Esophagus squamous epithelium (tissue), 5 donors: ENCODE measurements at regions not wholly inside any gene's neighbourhood (a gene's known extent, or its start where the extent isn't known, plus 50 kb on each side); places are given as distances from the start of the nearest gene placed in this dataset.

Source experiments
- DNase-seq: peaks from one replicate; lab custom pipeline; 2025; lab: John Stamatoyannopoulos, UW
- H3K27ac ChIP-seq, 4 donors: fragments of 200-600 bp; sonication (generic); one replicate each; pipeline ENCODE4 v1.5.1; 2016 to 2019; ENCODE audit warnings: mild to moderate bottlenecking in 1 of 4
- H3K27me3 ChIP-seq, 4 donors: fragments of 200-600 bp; sonication (generic); 1 replicate in 3 of 4; 2 replicates in 1 of 4; pipeline versions ENCODE4 v1.5.1 to v1.6.0; 2017 to 2021; ENCODE audit warnings: antibody characterized with exemption in 1 of 4
- H3K36me3 ChIP-seq, 3 donors: fragments of 200-600 bp; sonication (generic); one replicate each; pipeline ENCODE4 v1.5.1; 2016 to 2019
- H3K4me1 ChIP-seq, 3 donors: fragments of 200-600 bp; sonication (generic); one replicate each; pipeline ENCODE4 v1.5.1; 2017 to 2019
- H3K4me3 ChIP-seq, 4 donors: fragments of 200-600 bp; sonication (generic); 1 replicate in 3 of 4; 2 replicates in 1 of 4; pipeline ENCODE4 v1.5.1; 2016 to 2019; ENCODE audit warnings: mild to moderate bottlenecking in 2 of 4, moderate library complexity in 1 of 4
- H3K9me3 ChIP-seq, 3 donors: fragments of 200-600 bp; sonication (generic); one replicate each; pipeline ENCODE4 v1.5.1; 2016 to 2019
- CTCF ChIP-seq, 6 experiments: fragments of 450-650 bp in 4 of 6; fragments of 200-600 bp in 2 of 6; sonication (generic) in 2 of 6; IDR thresholded peaks; one replicate each; pipeline ENCODE4 v1.5.1; 2016 to 2019; ENCODE audit warnings: antibody characterized with exemption in 6 of 6, mild to moderate bottlenecking in 4 of 6, moderate library complexity in 4 of 6
- POLR2A ChIP-seq, 4 donors: fragments of 450-650 bp; IDR thresholded peaks; one replicate each; pipeline ENCODE4 v1.6.1; 2017; ENCODE audit warnings: antibody characterized with exemption in 4 of 4, mild to moderate bottlenecking in 4 of 4, moderate library complexity in 3 of 4
- WGBS, 2 donors: methylation state at CpG; one replicate each; pipeline ENCODE4 v1.1.5; 2018; 5-methylcytosine and 5-hydroxymethylcytosine counted together
- intact Hi-C: fragments of 100-400 bp; cut with DNase I; formaldehyde crosslinking; loops from one replicate; pipeline ENCODE4 v1.15.0; 2022
- donor health status: DM: yes; HTN: yes; CAD: no.

GRCh38 chr2:58834404-58834803 is 593.3 kb upstream of the FANCL start:
- no peaks in the 10 kb centered on the region for H3K4me1 ChIP-seq
- no peak for TF ChIP-seq POLR2A (IDR thresholded peaks at IDR 0.05)
- no peak overlapping the region for H3K4me3 ChIP-seq
- H3K27me3 ChIP-seq: no peaks in the 10 kb centered on the region
- peaks cover 0 to 5% (median 0%) of the 10 kb centered on the region in 3 donors for H3K9me3 ChIP-seq
- intact Hi-C loops: no loop called here
- no peak overlapping the region for H3K27ac ChIP-seq
- 5 to 11% methylated on average over 3 of the region's 3 CpGs for WGBS, 2 donors
- no peaks in the 10 kb centered on the region for H3K36me3 ChIP-seq
- no peak for DNase-seq

DNA sequence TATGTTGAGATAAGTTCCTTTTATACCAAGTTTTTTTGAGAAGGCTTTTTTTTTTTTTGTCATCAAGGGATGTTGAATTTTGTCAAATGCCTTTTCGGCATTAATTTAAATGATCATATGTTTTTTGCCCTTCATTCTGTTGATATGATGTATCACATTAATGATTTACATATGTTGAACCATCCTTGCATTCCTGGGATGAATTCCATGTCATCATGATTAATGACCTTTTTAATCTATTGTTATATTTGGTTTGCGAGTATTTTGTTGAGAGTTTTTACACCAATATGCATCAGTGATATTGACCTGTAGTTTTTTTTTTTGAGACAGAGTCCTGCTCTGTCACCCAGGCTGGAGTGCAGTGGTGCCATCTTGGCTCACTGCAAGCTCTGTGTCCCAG is 585.7 kb upstream of the FANCL start:
- H3K9me3 ChIP-seq: peaks cover 0 to 31% (median 6%) of the 10 kb centered on the region in 3 donors
- H3K4me3 ChIP-seq: no peak overlapping the region
- no peaks in the 10 kb centered on the region for H3K4me1 ChIP-seq
- no peaks in the 10 kb centered on the region for H3K36me3 ChIP-seq
- no peaks in the 10 kb centered on the region for H3K27me3 ChIP-seq
- H3K27ac ChIP-seq: no peak overlapping the region
- TF ChIP-seq CTCF (IDR thresholded peaks at IDR 0.05) (no peak), POLR2A (IDR thresholded peaks at IDR 0.05) (no peak)
- WGBS, 2 donors: 86 to 100% methylated on average over 2 of the region's 2 CpGs
- intact Hi-C loops: no loop called here
- DNase-seq: no peak

DNA sequence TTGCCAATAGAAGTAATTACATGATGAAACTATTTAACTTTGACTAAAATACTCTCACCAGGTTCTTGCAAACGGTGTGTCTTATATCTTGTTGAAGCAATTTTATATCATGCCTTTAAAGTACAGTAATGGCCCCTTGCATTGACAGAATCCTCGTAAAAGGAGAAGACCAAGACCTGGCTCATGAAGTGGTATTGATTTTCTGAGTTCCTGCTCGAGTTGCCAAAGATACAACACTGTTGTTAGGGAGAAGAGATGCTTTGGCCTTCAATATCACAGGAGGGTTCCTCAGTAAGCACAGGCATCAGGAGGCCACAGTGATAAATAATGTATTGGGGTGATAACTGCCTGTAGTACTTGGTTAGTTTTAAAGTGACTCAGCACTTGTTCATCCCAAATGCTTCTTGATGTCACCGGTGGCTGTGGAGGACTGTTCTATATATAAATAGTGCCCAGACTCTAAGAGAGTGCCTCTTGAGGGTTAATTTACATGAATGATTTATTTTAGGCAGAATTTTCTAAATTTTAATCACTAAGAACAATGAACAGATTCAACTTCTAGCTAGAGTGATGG is 571.7 kb upstream of the FANCL start:
- WGBS, 2 donors: 50 to 57% methylated on average over 4 of the region's 4 CpGs

GRCh38 chr2:58805126-58805525 is 564.0 kb upstream of the FANCL start:
- Histone ChIP-seq H3K36me3 (no peaks in the 10 kb centered on the region), H3K9me3 (no peaks in the 10 kb centered on the region), H3K27ac (no peak overlapping the region), H3K4me1 (no peaks in the 10 kb centered on the region), H3K27me3 (peaks cover 0 to 3% (median 0%) of the 10 kb centered on the region in 4 donors), H3K4me3 (no peak overlapping the region)
- no peak for DNase-seq
- WGBS, 2 donors: 88 to 94% methylated on average over 1 of the region's 1 CpG
- TF ChIP-seq CTCF (IDR thresholded peaks at IDR 0.05): no peak
- intact Hi-C loops: no loop called here

More for the DNA sequence above, 571.7 kb upstream of the FANCL start:
- Histone ChIP-seq H3K36me3 (no peaks in the 10 kb centered on the region), H3K27me3 (no peaks in the 10 kb centered on the region), H3K4me3 (no peak overlapping the region), H3K4me1 (no peaks in the 10 kb centered on the region), H3K9me3 (no peaks in the 10 kb centered on the region), H3K27ac (no peak overlapping the region)
- DNase-seq: no peak
- intact Hi-C loops: no loop called here
- TF ChIP-seq CTCF (IDR thresholded peaks at IDR 0.05): no peak
- no peak for TF ChIP-seq POLR2A (IDR thresholded peaks at IDR 0.05)

GRCh38 chr2:58803192-58803591 is 562.1 kb upstream of the FANCL start:
- Histone ChIP-seq H3K4me1 (no peaks in the 10 kb centered on the region), H3K27ac (no peak overlapping the region), H3K4me3 (no peak overlapping the region), H3K36me3 (no peaks in the 10 kb centered on the region), H3K9me3 (no peaks in the 10 kb centered on the region), H3K27me3 (peaks cover 0 to 3% (median 0%) of the 10 kb centered on the region in 4 donors)
- TF ChIP-seq CTCF (IDR thresholded peaks at IDR 0.05) (no peak), POLR2A (IDR thresholded peaks at IDR 0.05) (no peak)
- no peak for DNase-seq
- 48 to 51% methylated on average over 2 of the region's 2 CpGs for WGBS, 2 donors
- intact Hi-C loops: no loop called here

DNA sequence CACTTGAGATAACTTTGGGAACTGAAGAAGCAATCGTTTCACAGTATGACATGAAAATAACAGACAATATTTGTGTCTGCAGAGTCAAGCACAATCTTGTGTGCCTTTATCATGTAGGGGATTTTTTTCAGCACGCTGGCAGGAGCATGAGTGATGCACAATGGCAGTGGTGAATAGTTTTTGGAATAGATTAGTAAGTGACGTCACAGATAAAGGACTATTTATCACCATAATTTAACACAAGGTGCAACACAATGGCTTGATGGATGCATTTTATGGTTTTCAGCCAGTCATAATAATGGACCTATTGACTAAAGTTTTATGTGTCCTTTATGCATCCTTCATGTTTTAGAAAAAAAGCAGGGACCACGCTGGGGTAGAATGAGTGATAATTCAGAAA is 559.8 kb upstream of the FANCL start:
- Histone ChIP-seq H3K9me3 (no peaks in the 10 kb centered on the region), H3K36me3 (no peaks in the 10 kb centered on the region), H3K4me3 (no peak overlapping the region), H3K27me3 (peaks cover 0 to 3% (median 0%) of the 10 kb centered on the region in 4 donors), H3K4me1 (no peaks in the 10 kb centered on the region), H3K27ac (no peak overlapping the region)
- no peak for DNase-seq
- TF ChIP-seq CTCF (IDR thresholded peaks at IDR 0.05) (no peak), POLR2A (IDR thresholded peaks at IDR 0.05) (no peak)
- WGBS, 2 donors: 41 to 62% methylated on average over 4 of the region's 4 CpGs
- intact Hi-C loops: no loop called here
